ENCODE measurements at regions not wholly inside any gene's neighbourhood (a gene's known extent, or its start where the extent isn't known, plus 50 kb on each side); places are given as distances from the start of the nearest gene placed in this dataset.

- TF ChIP-seq POLR2AphosphoS5 (IDR thresholded peaks at IDR 0.05; ENCODE audit: low read depth, low read length) (no peak), TAF1 (IDR thresholded peaks at IDR 0.05; ENCODE audit: borderline replicate concordance, insufficient read depth, low read length) (no peak), REST (IDR thresholded peaks at IDR 0.05; ENCODE audit: insufficient read depth in 1 of 2, low read depth in 2 of 2, low read length in 2 of 2) (no peak)
These were observed 285.1 kb upstream of the POU3F1 start for GRCh38 chr1:38331496-38332210.

Measured in PFSK-1 (cell line).